IMR-90 (cell line): ENCODE measurements at regions not wholly inside any gene's neighbourhood (a gene's known extent, or its start where the extent isn't known, plus 50 kb on each side); places are given as distances from the start of the nearest gene placed in this dataset.

ENCODE experiments used
- ATAC-seq: fragments of 200-7000 bp; cut with Tn5 transposase; 2 replicates; pipeline ENCODE4 v1.9.1; 2020; ENCODE audit warnings: low read depth, mild to moderate bottlenecking, moderate library complexity
- BruUV-seq: library from RNA; stranded (reverse); fragments of 400-500 nt; replicated peaks from 2 replicates; lab custom pipeline; 2021; lab: Mats Ljungman, UMichigan
- CTCF ChIA-PET: fragments of 300-600 bp; formaldehyde crosslinking; extraction: SDS; loops from one replicate; lab custom pipeline; 2021; ENCODE audit warnings: antibody characterized with exemption; lab: Yijun Ruan, JAX
- POLR2A ChIA-PET: fragments of 300-600 bp; sonication (Branson Sonifier 250); formaldehyde crosslinking; loops from one replicate; lab custom pipeline; 2022; ENCODE audit warnings: antibody characterized with exemption; ENCODE audit not compliant: unreplicated experiment; lab: Charles Lee
- DNase-seq: peaks from one replicate; pipeline ENCODE4 v3.0.0; 2013
- H2AFZ ChIP-seq: replicated peaks from 2 replicates; pipeline ENCODE3; 2013; ENCODE audit warnings: low read length, mild to moderate bottlenecking; ENCODE audit not compliant: poor library complexity
- H2AK5ac ChIP-seq: 2 replicates; pipeline ENCODE4 v1.6.1; 2013; ENCODE audit warnings: low read depth, low read length, inconsistent platforms
- H2AK9ac ChIP-seq: replicated peaks from 2 replicates; pipeline ENCODE3; 2013; ENCODE audit warnings: mild to moderate bottlenecking, low read depth, low read length, moderate library complexity; ENCODE audit not compliant: poor library complexity
- H2BK120ac ChIP-seq: 2 replicates; pipeline ENCODE4 v1.6.1; 2013; ENCODE audit warnings: low read depth, low read length, inconsistent platforms
- H2BK15ac ChIP-seq: 3 replicates; pipeline ENCODE4 v1.6.1; 2013; ENCODE audit warnings: low read depth, low read length, inconsistent platforms
- H2BK20ac ChIP-seq: 2 replicates; pipeline ENCODE4 v1.6.1; 2013; ENCODE audit warnings: low read depth, mild to moderate bottlenecking, inconsistent platforms, low read length, moderate library complexity
- H2BK5ac ChIP-seq: 2 replicates; pipeline ENCODE4 v1.6.1; 2013; ENCODE audit warnings: mild to moderate bottlenecking, low read depth, low read length, inconsistent platforms; ENCODE audit not compliant: poor library complexity, severe bottlenecking
- H3K14ac ChIP-seq: replicated peaks from 2 replicates; pipeline ENCODE4 v1.6.1; 2013; ENCODE audit warnings: low read depth, low read length, inconsistent platforms
- H3K18ac ChIP-seq: 2 replicates; pipeline ENCODE4 v1.6.1; 2013; ENCODE audit warnings: low read depth, low read length, control low read depth
- H3K23ac ChIP-seq: 2 replicates; pipeline ENCODE4 v1.6.1; 2013; ENCODE audit warnings: low read depth, low read length, inconsistent platforms
- H3K27ac ChIP-seq: 2 replicates; pipeline ENCODE4 v1.5.1; 2013; ENCODE audit warnings: mild to moderate bottlenecking, control low read depth, low read length; ENCODE audit not compliant: insufficient read depth
- H3K27me3 ChIP-seq: 2 replicates; pipeline ENCODE4 v1.6.1; 2013; ENCODE audit warnings: low read length; ENCODE audit not compliant: control insufficient read depth, insufficient read depth
- H3K36me3 ChIP-seq: 2 replicates; pipeline ENCODE4 v1.6.1; 2013; ENCODE audit warnings: low read length, mixed read lengths; ENCODE audit not compliant: control insufficient read depth, insufficient read depth
- H3K4ac ChIP-seq: 2 replicates; pipeline ENCODE4 v1.6.1; 2013; ENCODE audit warnings: low read depth, low read length, inconsistent platforms
- H3K4me1 ChIP-seq: 2 replicates; pipeline ENCODE4 v1.6.1; 2013; ENCODE audit warnings: low read length, mixed read lengths; ENCODE audit not compliant: control insufficient read depth, insufficient read depth
- H3K4me2 ChIP-seq: 2 replicates; pipeline ENCODE4 v1.6.1; 2013; ENCODE audit warnings: low read depth, mild to moderate bottlenecking, control low read depth, low read length, moderate library complexity
- H3K4me3 ChIP-seq: 2 replicates; pipeline ENCODE4 v1.5.1; 2013; ENCODE audit warnings: low read depth, mild to moderate bottlenecking, control low read depth, low read length, moderate library complexity; ENCODE audit not compliant: insufficient read depth
- H3K56ac ChIP-seq: 2 replicates; pipeline ENCODE4 v1.6.1; 2013; ENCODE audit warnings: low read length, inconsistent platforms; ENCODE audit not compliant: insufficient read depth; ENCODE audit errors: extremely low read depth
- H3K79me1 ChIP-seq, 2 experiments: 2 replicates each; pipeline ENCODE4 v1.6.1; 2013; ENCODE audit warnings: low read length in 2 of 2, inconsistent platforms in 1 of 2, low read depth in 1 of 2
- H3K9ac ChIP-seq: 2 replicates; pipeline ENCODE4 v1.6.1; 2013; ENCODE audit warnings: low read depth, low read length, control low read depth
- H3K9me1 ChIP-seq: 2 replicates; pipeline ENCODE4 v1.6.1; 2013; ENCODE audit warnings: low read length, inconsistent platforms; ENCODE audit not compliant: insufficient read depth
- H3K9me3 ChIP-seq: 2 replicates; pipeline ENCODE4 v1.6.1; 2013; ENCODE audit warnings: low read length; ENCODE audit not compliant: control insufficient read depth, insufficient read depth
- H4K20me1 ChIP-seq: 2 replicates; pipeline ENCODE4 v1.6.1; 2013; ENCODE audit warnings: low read length, inconsistent platforms; ENCODE audit not compliant: insufficient read depth
- H4K5ac ChIP-seq: 2 replicates; pipeline ENCODE4 v1.6.1; 2013; ENCODE audit warnings: mild to moderate bottlenecking, low read depth, low read length, control low read depth
- H4K8ac ChIP-seq, 2 experiments: 2 replicates each; pipeline ENCODE4 v1.6.1; 2013; ENCODE audit warnings: low read depth in 2 of 2, low read length in 2 of 2, control low read depth in 1 of 2, inconsistent platforms in 1 of 2
- H4K91ac ChIP-seq: 2 replicates; pipeline ENCODE4 v1.6.1; 2013; ENCODE audit warnings: low read depth, low read length, inconsistent platforms; ENCODE audit not compliant: insufficient read depth
- FOS ChIP-seq: fragments of 150-350 bp; IDR thresholded peaks from 2 replicates; pipeline ENCODE4 v1.6.1; 2016; ENCODE audit warnings: low read depth, low read length
- MXI1 ChIP-seq: IDR thresholded peaks from 2 replicates; pipeline ENCODE4 v1.6.1; 2012; ENCODE audit warnings: low read depth, mild to moderate bottlenecking, low read length, moderate library complexity, borderline replicate concordance
- WGBS, 2 experiments: methylation state at CpG; one replicate each; pipeline versions ENCODE4 v1.1.5 to v1.1.7; 2013; ENCODE audit warnings: missing lambda C conversion rate in 2 of 2; ENCODE audit not compliant: insufficient read length in 1 of 2; ENCODE audit errors: extremely low coverage in 2 of 2; 5-methylcytosine and 5-hydroxymethylcytosine counted together
- dilution Hi-C: fragments of 300-500 bp; cut with HindIII; formaldehyde crosslinking; loops from one replicate; pipeline ENCODE4 v1.14.3; 2018; ENCODE audit warnings: low sequenced_read_pairs; ENCODE audit not compliant: unreplicated experiment
- in situ Hi-C: fragments of 300-500 bp; cut with MboI; formaldehyde crosslinking; loops from 3 replicates; pipeline ENCODE4 v1.14.3; 2019; ENCODE audit warnings: low sequenced_read_pairs, inconsistent platforms, mixed read lengths
- intact Hi-C: fragments of 100-400 bp; cut with micrococcal nuclease; formaldehyde crosslinking; loops from 2 replicates; pipeline ENCODE4 v1.10.0; 2022

DNA sequence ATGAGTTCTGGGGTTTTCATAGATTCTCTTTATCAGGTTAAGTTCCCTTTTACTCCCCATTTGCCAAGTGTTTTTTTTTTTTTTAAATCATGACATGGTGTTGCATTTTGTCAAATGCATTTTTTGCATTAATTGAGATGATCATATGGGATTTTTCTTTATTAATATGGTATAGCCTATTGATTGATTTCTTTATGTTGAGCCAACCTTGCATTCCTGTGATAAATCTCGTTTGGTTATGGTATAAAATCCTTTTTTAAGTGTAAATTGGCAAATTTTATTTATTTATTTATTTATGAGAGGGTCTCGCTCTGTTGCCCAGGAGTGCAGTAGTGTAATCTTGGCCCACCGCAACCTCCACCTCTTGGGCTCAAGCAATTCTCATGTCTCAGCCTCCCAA is 81.5 kb upstream of the ACVR1 start:
- in situ Hi-C loops (no loop called here), intact Hi-C loops (no loop called here), dilution Hi-C loops (no loop called here)
- Histone ChIP-seq H4K5ac (no peak overlapping the region), H3K4me2 (no peak overlapping the region), H3K4ac (no peak overlapping the region), H2AK5ac (no peak overlapping the region), H4K91ac (no peak overlapping the region), H3K79me1 (no peaks in the 10 kb centered on the region), H3K9me1 (no peaks in the 10 kb centered on the region), H2BK20ac (no peak overlapping the region), H2AFZ (no peak overlapping the region), H3K27me3 (no peaks in the 10 kb centered on the region), H3K56ac (no peak overlapping the region), H3K18ac (no peak overlapping the region), H2AK9ac (no peak overlapping the region), H3K23ac (no peak overlapping the region), H3K4me1 (no peaks in the 10 kb centered on the region), H2BK15ac (no peak overlapping the region), H3K4me3 (no peak overlapping the region), H4K20me1 (no peaks in the 10 kb centered on the region), H3K27ac (no peak overlapping the region), H2BK5ac (no peak overlapping the region), H3K14ac (no peak overlapping the region), H3K36me3 (no peaks in the 10 kb centered on the region), H4K8ac (no peak overlapping the region), H3K9ac (no peak overlapping the region), H3K9me3 (no peaks in the 10 kb centered on the region), H2BK120ac (no peak overlapping the region)
- POLR2A ChIA-PET, result no interaction called here
- ATAC-seq, result no peak
- no peak for TF ChIP-seq FOS
- TF ChIP-seq MXI1, result no peak
- WGBS, 2 experiments, result no CpG with 5 or more reads among the region's 3 CpGs
- no peak for DNase-seq
- CTCF ChIA-PET, result no interaction called here
- BruUV-seq, result no TSS peak
